SK-N-MC (cell line): ENCODE measurements at regions not wholly inside any gene's neighbourhood (a gene's known extent, or its start where the extent isn't known, plus 50 kb on each side); places are given as distances from the start of the nearest gene placed in this dataset.
A peak's percentile ranks its signal among the peaks of the same experiment; 100 is the strongest.

Source experiments
- DNase-seq: peaks from one replicate; pipeline ENCODE4 v3.0.0-alpha.2; 2011; ENCODE audit warnings: low read depth, low spot score
- H3K27ac ChIP-seq: fragments of 200-600 bp; sonication (generic); 2 replicates; pipeline ENCODE4 v1.5.1; 2016; ENCODE audit warnings: mixed run types
- H3K36me3 ChIP-seq: fragments of 200-600 bp; sonication (generic); 2 replicates; pipeline ENCODE4 v1.6.1; 2017; ENCODE audit warnings: antibody characterized with exemption, low read length, mixed read lengths; ENCODE audit not compliant: insufficient read depth
- H3K4me3 ChIP-seq: fragments of 200-600 bp; sonication (generic); 2 replicates; pipeline ENCODE4 v1.5.1; 2016
- H3K9ac ChIP-seq: fragments of 200-600 bp; sonication (generic); 2 replicates; pipeline ENCODE4 v1.8.0; 2017; ENCODE audit warnings: mixed run types, mixed read lengths; ENCODE audit not compliant: insufficient read length
- H3K9me3 ChIP-seq: fragments of 200-600 bp; sonication (generic); 2 replicates; pipeline ENCODE4 v1.6.1; 2017; ENCODE audit warnings: low read depth, mild to moderate bottlenecking, antibody characterized with exemption, low read length, moderate library complexity, mixed read lengths
- EZH2 ChIP-seq: fragments of 200-600 bp; sonication (generic); IDR thresholded peaks from one replicate; pipeline ENCODE4 v1.6.1; 2017; ENCODE audit warnings: antibody characterized with exemption
- FOXP2 ChIP-seq: optimal IDR thresholded peaks from 2 replicates; pipeline ENCODE3; 2011; ENCODE audit warnings: mild to moderate bottlenecking, moderate library complexity; ENCODE audit not compliant: insufficient read depth; ENCODE audit errors: extremely low read length, control extremely low read depth
- POLR2AphosphoS5 ChIP-seq: IDR thresholded peaks from 2 replicates; pipeline ENCODE4 v1.6.1; 2012; ENCODE audit warnings: mild to moderate bottlenecking, low read depth, low read length, borderline replicate concordance

DNA sequence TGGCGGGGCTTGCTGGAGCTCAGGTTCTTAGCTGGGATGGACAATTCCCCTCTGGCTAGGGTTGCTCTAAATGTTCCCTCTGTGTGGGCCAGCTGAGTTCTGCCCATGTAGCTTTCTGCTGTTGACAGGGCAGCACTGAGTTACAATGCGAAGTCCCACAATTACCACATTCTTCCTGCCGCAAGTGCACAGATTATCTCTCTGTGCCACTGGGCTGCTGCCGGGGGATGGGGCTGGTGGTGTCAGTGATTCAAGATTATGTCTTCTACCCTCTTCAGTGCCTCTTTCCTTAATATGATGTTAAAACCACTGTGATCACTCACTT, 708.1 kb downstream of the SLC4A3 start:
- DNase-seq = no peak
- Histone ChIP-seq H3K36me3 (peaks cover 4% of the 10 kb centered on the region; the same call in 1 of the 2 replicates), H3K9me3 (peaks cover 7% of the 10 kb centered on the region; the same call in 1 of the 2 replicates), H3K4me3 (no peak overlapping the region), H3K27ac (no peak overlapping the region), H3K9ac (no peak overlapping the region)
- TF ChIP-seq EZH2 (no peak), FOXP2 (peak; percentile 10)

DNA sequence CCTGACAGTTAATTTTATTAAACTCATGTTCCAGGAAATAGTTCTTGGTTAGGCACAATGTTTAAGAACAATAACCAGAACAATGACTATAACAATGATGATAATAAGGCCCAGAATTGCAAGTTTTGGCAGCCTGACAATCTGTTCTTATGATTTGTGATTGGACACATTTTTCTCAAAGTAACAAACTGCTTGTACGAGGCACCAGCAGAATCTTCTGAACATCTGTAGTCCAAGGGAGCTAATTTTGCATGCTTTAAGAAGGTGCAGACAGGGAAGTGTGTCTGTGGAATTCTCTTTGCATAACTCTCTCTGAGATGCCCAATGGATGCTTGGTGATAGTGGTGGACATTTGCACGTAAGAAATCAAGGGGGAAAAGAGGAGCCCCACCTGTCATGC, 709.3 kb downstream of the SLC4A3 start:
- TF ChIP-seq POLR2AphosphoS5 (no peak), FOXP2 (no peak), EZH2 (no peak)
- Histone ChIP-seq H3K27ac (peak overlapping the region; percentile 98), H3K36me3 (peaks cover 4% of the 10 kb centered on the region; the same call in 1 of the 2 replicates), H3K4me3 (peak overlapping the region; percentile 6; the same call in 1 of the 2 replicates), H3K9ac (peak overlapping the region; percentile 12), H3K9me3 (peaks cover 7% of the 10 kb centered on the region; the same call in 1 of the 2 replicates)
- no peak for DNase-seq

DNA sequence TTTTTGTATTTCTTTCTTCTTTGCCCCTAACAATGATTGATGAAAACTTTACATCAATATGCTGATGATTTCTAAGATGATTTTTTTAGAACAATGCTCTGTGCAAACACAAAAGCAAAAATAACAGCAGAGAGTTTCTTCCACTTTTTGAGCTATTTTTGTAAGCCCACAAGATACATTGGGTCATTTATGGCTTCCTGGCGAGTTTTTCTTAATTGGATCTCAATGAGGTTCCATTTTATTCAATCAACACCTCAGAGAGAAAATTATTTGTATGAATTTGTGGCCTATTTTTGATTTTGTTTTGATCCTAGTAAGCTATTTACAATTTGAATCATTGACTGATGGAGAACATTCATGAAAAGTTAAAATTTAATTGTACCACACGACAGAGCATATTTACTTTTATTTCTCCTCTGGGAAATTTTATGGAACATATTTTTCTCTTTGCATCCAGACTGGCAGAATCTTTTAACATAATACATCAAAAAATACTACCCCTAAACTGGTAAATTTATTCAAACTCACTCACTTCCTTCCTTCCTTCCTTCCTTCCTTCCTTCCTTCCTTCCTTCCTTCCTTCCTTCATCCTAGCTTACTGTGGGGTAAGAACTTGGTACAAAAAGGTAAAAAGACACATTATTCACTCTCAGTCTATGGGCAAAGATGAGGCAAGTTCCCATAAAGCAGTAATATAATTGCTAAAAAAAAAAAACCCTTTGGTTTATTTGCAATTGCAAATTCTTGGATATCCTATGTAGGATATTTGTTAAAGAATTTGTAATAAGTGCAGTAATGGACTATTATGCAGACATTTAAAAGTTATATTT, 710.4 kb downstream of the SLC4A3 start:
- Histone ChIP-seq H3K36me3 (peaks cover 4% of the 10 kb centered on the region; the same call in 1 of the 2 replicates), H3K27ac (peak overlapping the region; percentile 98), H3K9ac (peak overlapping the region; percentile 30), H3K4me3 (peak overlapping the region; percentile 60), H3K9me3 (peaks cover 6% of the 10 kb centered on the region; the same call in 1 of the 2 replicates)
- TF ChIP-seq POLR2AphosphoS5 (peak; percentile 25; the same call in 1 of the 2 replicates), EZH2 (no peak), FOXP2 (no peak)
- peak; percentile 98 for DNase-seq

DNA sequence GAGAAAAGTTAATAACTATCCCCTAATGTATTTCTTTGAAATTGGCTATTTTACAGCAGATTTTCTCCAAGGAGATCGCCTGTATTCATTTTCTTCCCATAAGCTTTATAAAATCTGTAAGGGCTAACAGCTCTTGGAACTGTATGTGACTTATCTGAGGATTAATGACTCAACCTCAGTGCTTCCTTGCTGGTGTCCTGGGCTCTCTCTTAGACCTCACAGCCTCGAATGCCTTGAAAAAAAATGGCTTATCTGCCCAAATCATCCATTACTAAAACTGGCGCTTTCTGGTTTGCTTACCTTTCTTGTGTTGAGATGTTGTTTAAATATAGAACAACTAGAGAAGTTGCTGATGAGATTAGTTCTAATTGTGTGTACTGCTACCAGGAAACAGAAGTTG, 713.6 kb downstream of the SLC4A3 start:
- Histone ChIP-seq H3K36me3 (no peaks in the 10 kb centered on the region), H3K4me3 (no peak overlapping the region), H3K27ac (no peak overlapping the region), H3K9me3 (no peaks in the 10 kb centered on the region), H3K9ac (no peak overlapping the region)
- no peak for DNase-seq
- TF ChIP-seq FOXP2 (no peak), POLR2AphosphoS5 (no peak), EZH2 (no peak)

DNA sequence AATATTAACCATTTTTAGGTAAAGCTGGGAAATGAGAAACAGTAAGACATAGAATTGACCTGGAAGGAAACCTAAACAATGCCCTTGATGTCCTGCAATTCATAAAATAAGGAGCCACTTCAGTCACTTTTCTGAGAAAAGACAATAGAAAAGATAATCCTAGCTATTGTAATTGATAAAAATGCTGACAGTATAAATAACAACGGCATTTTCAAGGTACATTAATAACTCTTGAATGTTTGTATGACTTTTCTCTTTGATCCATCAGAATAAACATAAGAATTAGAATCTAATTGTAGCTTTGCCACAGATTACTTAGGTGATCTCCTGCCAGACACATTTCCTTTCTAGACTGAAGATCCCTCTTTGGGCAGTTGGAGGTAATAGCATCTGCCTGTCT, 719.5 kb downstream of the SLC4A3 start:
- TF ChIP-seq POLR2AphosphoS5 (no peak), FOXP2 (no peak), EZH2 (no peak)
- Histone ChIP-seq H3K4me3 (no peak overlapping the region), H3K36me3 (no peaks in the 10 kb centered on the region), H3K9me3 (no peaks in the 10 kb centered on the region), H3K9ac (no peak overlapping the region), H3K27ac (no peak overlapping the region)
- no peak for DNase-seq

DNA sequence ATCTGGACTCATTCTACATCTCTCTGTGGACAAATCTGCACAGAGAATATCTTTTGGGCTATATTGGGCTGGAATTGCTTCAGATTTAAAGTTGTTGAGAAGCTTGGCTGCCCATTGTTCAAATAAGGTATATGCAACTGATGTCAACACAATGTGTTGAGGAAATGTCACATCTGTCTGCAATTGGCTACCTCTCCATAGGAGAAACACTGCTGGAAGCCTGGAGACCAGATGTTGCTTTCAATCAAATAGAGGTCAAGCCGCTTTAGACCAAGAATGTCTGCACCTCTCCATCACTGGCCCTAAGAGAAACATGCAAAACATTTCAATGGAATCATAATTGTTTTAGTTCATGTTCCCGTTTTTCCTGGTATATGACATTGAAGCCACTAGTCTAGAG, 720.2 kb downstream of the SLC4A3 start:
- TF ChIP-seq FOXP2 (no peak), POLR2AphosphoS5 (no peak)
- DNase-seq = no peak
- Histone ChIP-seq H3K27ac (no peak overlapping the region), H3K9me3 (no peaks in the 10 kb centered on the region), H3K9ac (no peak overlapping the region), H3K36me3 (no peaks in the 10 kb centered on the region), H3K4me3 (no peak overlapping the region)

DNA sequence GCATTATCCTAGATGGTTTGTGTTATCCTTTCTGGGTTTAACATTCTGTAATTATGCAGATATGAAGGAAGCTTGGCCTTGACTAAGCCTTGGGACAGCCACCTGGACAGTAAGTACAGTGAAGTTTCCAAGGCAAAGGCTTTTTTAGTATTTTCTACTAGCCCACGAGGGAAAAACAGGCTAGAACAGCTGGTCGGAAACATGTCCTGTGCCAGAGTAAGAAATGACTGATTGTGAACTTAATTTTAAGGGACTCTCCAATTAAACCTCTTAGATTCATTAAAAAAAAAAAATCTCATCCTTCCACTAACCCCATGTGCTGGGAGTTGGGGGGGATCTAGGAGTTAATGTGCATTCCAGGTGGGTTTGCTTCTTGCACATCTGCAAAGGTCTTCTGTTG, 720.8 kb downstream of the SLC4A3 start:
- no peak overlapping the region for H3K9ac ChIP-seq
- H3K4me3 ChIP-seq = no peak overlapping the region
- H3K36me3 ChIP-seq = no peaks in the 10 kb centered on the region
- TF ChIP-seq POLR2AphosphoS5 (no peak), FOXP2 (no peak), EZH2 (no peak)
- H3K9me3 ChIP-seq = no peaks in the 10 kb centered on the region
- no peak for DNase-seq
- H3K27ac ChIP-seq = no peak overlapping the region

DNA sequence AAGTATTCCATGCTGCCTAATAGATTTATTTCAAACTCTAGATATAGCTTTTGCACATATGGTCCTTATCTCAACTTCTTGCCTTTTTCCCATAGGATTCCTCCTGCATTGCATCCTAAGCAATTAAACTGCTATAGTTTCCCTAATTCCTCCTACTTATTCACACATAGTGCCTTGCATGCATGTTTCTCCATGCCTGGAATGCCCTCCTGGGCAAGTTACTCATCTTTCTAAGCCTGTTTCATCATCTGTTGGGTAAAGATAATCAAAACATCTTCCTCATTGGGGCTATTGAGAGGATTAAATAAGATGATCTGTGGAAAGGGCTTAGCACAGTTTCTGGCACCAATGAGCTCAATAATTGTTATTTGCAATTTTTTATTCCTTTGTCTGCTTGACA, 726.5 kb downstream of the SLC4A3 start:
- H3K9me3 ChIP-seq = no peaks in the 10 kb centered on the region; the same call in 1 of the 2 replicates
- H3K27ac ChIP-seq = no peak overlapping the region
- DNase-seq = no peak
- TF ChIP-seq EZH2 (no peak), POLR2AphosphoS5 (no peak), FOXP2 (no peak)
- no peak overlapping the region for H3K4me3 ChIP-seq
- H3K36me3 ChIP-seq = no peaks in the 10 kb centered on the region
- no peak overlapping the region for H3K9ac ChIP-seq

DNA sequence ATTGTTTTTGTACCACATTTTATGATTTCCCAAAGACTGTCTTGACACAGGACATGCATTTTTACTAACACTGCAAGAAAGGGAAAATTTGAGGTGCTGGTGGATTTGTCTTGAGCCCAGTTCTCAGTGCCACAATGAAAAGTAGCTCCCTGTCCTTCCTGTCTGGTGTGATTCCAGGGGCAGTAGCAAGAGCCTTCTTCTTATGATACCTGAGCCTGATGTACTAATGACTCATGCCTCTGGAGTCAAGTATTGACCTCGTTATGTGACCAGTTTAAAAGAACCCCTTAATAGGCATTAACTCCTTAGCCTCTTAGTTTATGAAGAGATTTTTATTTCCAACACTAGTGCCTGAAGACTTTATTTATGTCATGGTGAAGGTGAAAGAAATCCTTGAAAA, 728.6 kb downstream of the SLC4A3 start:
- TF ChIP-seq EZH2 (no peak), FOXP2 (no peak), POLR2AphosphoS5 (no peak)
- Histone ChIP-seq H3K36me3 (no peaks in the 10 kb centered on the region), H3K9ac (no peak overlapping the region), H3K4me3 (no peak overlapping the region), H3K27ac (no peak overlapping the region), H3K9me3 (no peaks in the 10 kb centered on the region; the same call in 1 of the 2 replicates)
- DNase-seq = no peak
